Suprapubic skin (tissue), 4 donors: ENCODE measurements at regions not wholly inside any gene's neighbourhood (a gene's known extent, or its start where the extent isn't known, plus 50 kb on each side); places are given as distances from the start of the nearest gene placed in this dataset.

Source experiments
- EP300 ChIP-seq: sonication (generic); formaldehyde crosslinking; IDR thresholded peaks from one replicate; pipeline ENCODE4 v1.6.1; 2017; ENCODE audit warnings: antibody characterized with exemption
- POLR2A ChIP-seq, 2 donors: fragments of 450-650 bp; IDR thresholded peaks; one replicate each; pipeline ENCODE4 v1.6.1; 2017; ENCODE audit warnings: antibody characterized with exemption in 2 of 2, mild to moderate bottlenecking in 2 of 2, moderate library complexity in 2 of 2
- POLR2AphosphoS5 ChIP-seq, 3 donors: sonication (generic); formaldehyde crosslinking; IDR thresholded peaks; one replicate each; pipeline ENCODE4 v1.6.1; 2017; ENCODE audit warnings: antibody characterized with exemption in 3 of 3
- TF ChIP-seq, protein P1 (sequence below), 2 donors: fragments of 200-600 bp in 1 of 2; fragments of 450-650 bp in 1 of 2; sonication (generic) in 1 of 2; IDR thresholded peaks; one replicate each; pipeline ENCODE4 v1.5.1; 2016 to 2019; ENCODE audit warnings: antibody characterized with exemption in 2 of 2, mild to moderate bottlenecking in 1 of 2, moderate library complexity in 1 of 2

DNA sequence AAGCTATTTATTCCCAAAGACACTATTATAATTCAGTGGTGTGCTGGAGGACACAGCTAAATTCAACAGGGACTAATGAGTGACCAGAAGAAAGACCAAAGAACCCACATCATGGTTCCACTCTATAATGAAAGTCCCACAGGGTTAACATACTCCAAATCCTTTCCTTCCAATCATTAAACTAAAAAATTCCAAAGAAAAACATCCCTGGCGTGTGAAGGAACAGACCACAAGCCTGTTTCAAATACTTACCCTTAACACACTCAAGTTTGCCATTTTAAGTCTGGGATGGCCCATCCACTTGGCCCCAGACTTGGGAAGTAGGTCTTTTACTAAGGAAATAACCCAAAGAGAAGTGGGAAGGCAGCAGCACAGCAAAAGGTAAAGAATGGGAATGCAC lies 150.1 kb upstream of the CCDC150 start:
- TF ChIP-seq, protein P1, sequence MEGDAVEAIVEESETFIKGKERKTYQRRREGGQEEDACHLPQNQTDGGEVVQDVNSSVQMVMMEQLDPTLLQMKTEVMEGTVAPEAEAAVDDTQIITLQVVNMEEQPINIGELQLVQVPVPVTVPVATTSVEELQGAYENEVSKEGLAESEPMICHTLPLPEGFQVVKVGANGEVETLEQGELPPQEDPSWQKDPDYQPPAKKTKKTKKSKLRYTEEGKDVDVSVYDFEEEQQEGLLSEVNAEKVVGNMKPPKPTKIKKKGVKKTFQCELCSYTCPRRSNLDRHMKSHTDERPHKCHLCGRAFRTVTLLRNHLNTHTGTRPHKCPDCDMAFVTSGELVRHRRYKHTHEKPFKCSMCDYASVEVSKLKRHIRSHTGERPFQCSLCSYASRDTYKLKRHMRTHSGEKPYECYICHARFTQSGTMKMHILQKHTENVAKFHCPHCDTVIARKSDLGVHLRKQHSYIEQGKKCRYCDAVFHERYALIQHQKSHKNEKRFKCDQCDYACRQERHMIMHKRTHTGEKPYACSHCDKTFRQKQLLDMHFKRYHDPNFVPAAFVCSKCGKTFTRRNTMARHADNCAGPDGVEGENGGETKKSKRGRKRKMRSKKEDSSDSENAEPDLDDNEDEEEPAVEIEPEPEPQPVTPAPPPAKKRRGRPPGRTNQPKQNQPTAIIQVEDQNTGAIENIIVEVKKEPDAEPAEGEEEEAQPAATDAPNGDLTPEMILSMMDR (IDR thresholded peaks at IDR 0.05): no peak
- TF ChIP-seq POLR2A (IDR thresholded peaks at IDR 0.05): no peak
- TF ChIP-seq EP300: no peak
- TF ChIP-seq POLR2AphosphoS5 (IDR thresholded peaks at IDR 0.05): no peak
